Small intestine (tissue), 7 donors: ENCODE measurements at regions not wholly inside any gene's neighbourhood (a gene's known extent, or its start where the extent isn't known, plus 50 kb on each side); places are given as distances from the start of the nearest gene placed in this dataset.

Experiments
- DNase-seq, 2 donors: peaks; one replicate each; pipeline versions ENCODE4 v3.0.0 to v3.0.0-alpha.2; 2013
- FAIRE-seq: peaks from 2 replicates; lab custom pipeline; 2012; peaks lifted over from hg19 to GRCh38; lab: Jason Lieb, UNC
- H3K27ac ChIP-seq, 3 donors: one replicate each; pipeline ENCODE4 v1.5.1; 2013; ENCODE audit warnings: low read length in 2 of 3, mild to moderate bottlenecking in 2 of 3, control low read depth in 1 of 3, inconsistent platforms in 1 of 3, low read depth in 1 of 3, moderate library complexity in 1 of 3
- H3K27me3 ChIP-seq, 3 donors: one replicate each; pipeline ENCODE4 v1.6.1; 2013; ENCODE audit warnings: low read length in 3 of 3, inconsistent platforms in 1 of 3; ENCODE audit not compliant: control insufficient read depth in 3 of 3, insufficient read depth in 3 of 3
- H3K36me3 ChIP-seq, 3 donors: one replicate each; pipeline ENCODE4 v1.6.1; 2013; ENCODE audit warnings: low read length in 3 of 3, inconsistent platforms in 1 of 3, low read depth in 1 of 3, mild to moderate bottlenecking in 1 of 3, moderate library complexity in 1 of 3; ENCODE audit not compliant: control insufficient read depth in 3 of 3, insufficient read depth in 2 of 3
- H3K4me1 ChIP-seq, 3 donors: one replicate each; pipeline ENCODE4 v1.6.1; 2013; ENCODE audit warnings: low read length in 2 of 3, inconsistent platforms in 1 of 3, low read depth in 1 of 3, mild to moderate bottlenecking in 1 of 3, moderate library complexity in 1 of 3; ENCODE audit not compliant: control insufficient read depth in 3 of 3, insufficient read depth in 2 of 3
- H3K4me3 ChIP-seq, 3 donors: one replicate each; pipeline ENCODE4 v1.5.1; 2013; ENCODE audit warnings: low read length in 3 of 3, control low read depth in 1 of 3, inconsistent platforms in 1 of 3, low read depth in 1 of 3, mild to moderate bottlenecking in 1 of 3, moderate library complexity in 1 of 3
- H3K9me3 ChIP-seq, 2 donors: one replicate each; pipeline ENCODE4 v1.6.1; 2013; ENCODE audit warnings: low read depth in 1 of 2, low read length in 1 of 2; ENCODE audit not compliant: control insufficient read depth in 2 of 2, insufficient read depth in 1 of 2
- WGBS, 3 donors: extraction: QIAGEN DNeasy Blood & Tissue Kit; methylation state at CpG; one replicate each; pipeline ENCODE4 v1.1.7; 2013; 5-methylcytosine and 5-hydroxymethylcytosine counted together
- donor health status: healthy with polysubstance abuse.
- donor health status: control.
- donor health status: control.
- donor health status: Bipolar disorder and iron deficiency.
- donor health status: healthy.

- WGBS, 3 donors, result 81 to 93% (median 92%) methylated on average over 3 of the region's 3 CpGs
Observed at GRCh38 chr7:46533946-46534345, 612.9 kb upstream of the IGFBP3 start.

GRCh38 chr7:46532571-46532970 lies 611.5 kb upstream of the IGFBP3 start:
- no peak for DNase-seq
- peaks cover 2 to 16% (median 2%) of the 10 kb centered on the region in 3 donors for H3K4me1 ChIP-seq
- 67 to 85% (median 83%) methylated on average over 2 of the region's 2 CpGs for WGBS, 3 donors
- H3K36me3 ChIP-seq, result no peaks in the 10 kb centered on the region
- H3K9me3 ChIP-seq, result peaks cover 0 to 18% of the 10 kb centered on the region in 2 donors
- H3K4me3 ChIP-seq, result no peak overlapping the region
- H3K27me3 ChIP-seq, result no peaks in the 10 kb centered on the region
- FAIRE-seq, result no peak
- no peak overlapping the region for H3K27ac ChIP-seq

More at GRCh38 chr7:46533946-46534345, 612.9 kb upstream of the IGFBP3 start:
- Histone ChIP-seq H3K4me3 (no peak overlapping the region), H3K27me3 (no peaks in the 10 kb centered on the region), H3K27ac (peak overlapping the region in 1 of 3 donors; percentile 48), H3K36me3 (no peaks in the 10 kb centered on the region), H3K9me3 (peaks cover 0 to 18% of the 10 kb centered on the region in 2 donors), H3K4me1 (peaks cover 2 to 16% (median 2%) of the 10 kb centered on the region in 3 donors)
- no peak for FAIRE-seq
- DNase-seq, result no peak

GRCh38 chr7:46530081-46530750 lies 609.1 kb upstream of the IGFBP3 start:
- FAIRE-seq, result no peak

GRCh38 chr7:46527360-46527759 lies 606.3 kb upstream of the IGFBP3 start:
- no peaks in the 10 kb centered on the region for H3K27me3 ChIP-seq
- H3K4me3 ChIP-seq, result no peak overlapping the region
- DNase-seq, result no peak
- no peaks in the 10 kb centered on the region for H3K36me3 ChIP-seq
- FAIRE-seq, result no peak
- peaks cover 0 to 8% (median 4%) of the 10 kb centered on the region in 3 donors for H3K4me1 ChIP-seq
- no peak overlapping the region for H3K27ac ChIP-seq
- H3K9me3 ChIP-seq, result peaks cover 0 to 13% of the 10 kb centered on the region in 2 donors

More at GRCh38 chr7:46530081-46530750, 609.1 kb upstream of the IGFBP3 start:
- DNase-seq, result peak; percentile 36 to 68
- 16 to 61% (median 43%) methylated on average over 4 of the region's 4 CpGs for WGBS, 3 donors
- H3K36me3 ChIP-seq, result no peaks in the 10 kb centered on the region
- no peaks in the 10 kb centered on the region for H3K27me3 ChIP-seq
- peaks cover 0 to 13% of the 10 kb centered on the region in 2 donors for H3K9me3 ChIP-seq
- H3K27ac ChIP-seq, result peak overlapping the region in 2 of 3 donors; percentile 14 to 36
- H3K4me3 ChIP-seq, result no peak overlapping the region
- peaks cover 2 to 14% (median 3%) of the 10 kb centered on the region in 3 donors for H3K4me1 ChIP-seq

GRCh38 chr7:46525876-46526275 lies 604.8 kb upstream of the IGFBP3 start:
- H3K27ac ChIP-seq, result no peak overlapping the region
- no peak for FAIRE-seq
- H3K4me1 ChIP-seq, result peaks cover 0 to 8% (median 4%) of the 10 kb centered on the region in 3 donors
- H3K4me3 ChIP-seq, result no peak overlapping the region
- H3K36me3 ChIP-seq, result no peaks in the 10 kb centered on the region
- DNase-seq, result peak in 1 of 2 donors; percentile 66
- H3K9me3 ChIP-seq, result peaks cover 0 to 6% of the 10 kb centered on the region in 2 donors
- 24 to 55% (median 48%) methylated on average over 5 of the region's 5 CpGs for WGBS, 3 donors
- no peaks in the 10 kb centered on the region for H3K27me3 ChIP-seq

GRCh38 chr7:46524350-46524749 lies 603.3 kb upstream of the IGFBP3 start:
- H3K27me3 ChIP-seq, result no peaks in the 10 kb centered on the region
- H3K4me1 ChIP-seq, result peaks cover 0 to 8% (median 4%) of the 10 kb centered on the region in 3 donors
- FAIRE-seq (no peak), DNase-seq (peak; percentile 50 to 80)
- H3K27ac ChIP-seq, result peak overlapping the region in 1 of 3 donors; percentile 43
- no peaks in the 10 kb centered on the region for H3K9me3 ChIP-seq
- no peak overlapping the region for H3K4me3 ChIP-seq
- no peaks in the 10 kb centered on the region for H3K36me3 ChIP-seq

- WGBS, 3 donors, result 79 to 87% (median 79%) methylated on average over 7 to 8 of the region's 8 CpGs
Observed at GRCh38 chr7:46522354-46522906, 601.4 kb upstream of the IGFBP3 start.

GRCh38 chr7:46518713-46519112 lies 597.6 kb upstream of the IGFBP3 start:
- Histone ChIP-seq H3K36me3 (no peaks in the 10 kb centered on the region), H3K9me3 (no peaks in the 10 kb centered on the region), H3K27ac (no peak overlapping the region), H3K4me1 (peaks cover 0 to 2% (median 0%) of the 10 kb centered on the region in 3 donors), H3K4me3 (no peak overlapping the region), H3K27me3 (no peaks in the 10 kb centered on the region)
- DNase-seq (no peak), FAIRE-seq (no peak)
- 83 to 94% (median 93%) methylated on average over 1 of the region's 1 CpG for WGBS, 3 donors

More at GRCh38 chr7:46522354-46522906, 601.4 kb upstream of the IGFBP3 start:
- DNase-seq (no peak), FAIRE-seq (no peak)
- H3K27ac ChIP-seq, result no peak overlapping the region
- H3K4me1 ChIP-seq, result peaks cover 0 to 8% (median 4%) of the 10 kb centered on the region in 3 donors
- H3K4me3 ChIP-seq, result no peak overlapping the region
- H3K9me3 ChIP-seq, result no peaks in the 10 kb centered on the region
- H3K36me3 ChIP-seq, result no peaks in the 10 kb centered on the region
- no peaks in the 10 kb centered on the region for H3K27me3 ChIP-seq
